ENCODE measurements at regions not wholly inside any gene's neighbourhood (a gene's known extent, or its start where the extent isn't known, plus 50 kb on each side); places are given as distances from the start of the nearest gene placed in this dataset.

DNA sequence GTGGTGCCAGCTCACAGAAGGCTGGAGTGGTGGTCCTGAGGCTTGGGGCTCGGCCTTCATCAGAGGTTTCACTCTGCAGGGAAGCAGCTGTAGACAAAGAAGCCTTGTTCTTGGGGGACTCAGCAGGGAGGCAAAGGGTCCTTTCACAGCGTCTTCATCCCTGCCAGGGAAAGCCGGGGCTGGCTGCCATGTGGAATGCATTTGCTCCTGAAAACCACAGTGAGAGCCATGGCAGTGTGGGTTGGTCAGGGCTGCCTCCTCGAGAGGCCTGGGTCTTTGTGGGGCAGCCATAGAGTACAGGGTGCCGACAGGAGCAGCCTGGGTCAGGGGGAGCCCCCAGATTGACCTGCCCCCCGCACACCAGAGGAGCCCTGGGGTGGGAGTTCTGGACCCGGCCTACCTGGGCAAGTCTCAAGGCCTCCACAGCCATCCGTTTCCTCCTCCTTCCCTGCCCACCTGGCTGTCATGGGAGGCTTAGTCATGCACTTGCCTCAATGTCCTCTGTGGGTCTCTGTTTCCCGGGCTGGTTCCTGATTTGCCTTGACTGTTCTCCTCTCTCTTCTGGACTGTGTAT is 144.0 kb downstream of the CDC5L start:
- Histone ChIP-seq H3K9ac (ENCODE audit: low read length) (no peak overlapping the region), H3K4me3 (ENCODE audit: low read depth, low read length) (no peak overlapping the region), H3K9me3 (ENCODE audit: insufficient read depth, low read depth, low read length) (no peaks in the 10 kb centered on the region), H3K4me1 (ENCODE audit: control insufficient read depth in 1 of 2, insufficient read depth in 2 of 2, low read length in 2 of 2) (no peaks in the 10 kb centered on the region), H3K14ac (ENCODE audit: low read length) (no peak overlapping the region), H2BK5ac (ENCODE audit: low read depth, low read length, poor library complexity) (no peak overlapping the region), H4K12ac (ENCODE audit: low read depth, low read length) (no peak overlapping the region), H3K27ac (ENCODE audit: low read depth, low read length) (no peak overlapping the region), H3K4ac (ENCODE audit: low read depth, low read length) (no peak overlapping the region), H3K36me3 (ENCODE audit: control insufficient read depth in 1 of 2, insufficient read depth in 2 of 2, low read length in 2 of 2) (no peaks in the 10 kb centered on the region), H2AFZ (ENCODE audit: insufficient read depth, low read length, poor library complexity) (no peak overlapping the region), H2BK12ac (ENCODE audit: low read length) (no peak overlapping the region), H3K4me2 (ENCODE audit: low read length) (no peak overlapping the region), H3K27me3 (ENCODE audit: insufficient read depth, low read length) (no peaks in the 10 kb centered on the region), H2AK5ac (ENCODE audit: low read length) (no peak overlapping the region), H2BK120ac (ENCODE audit: insufficient read depth, low read length, poor library complexity) (no peak overlapping the region), H3K23ac (ENCODE audit: low read length) (no peak overlapping the region), H4K91ac (ENCODE audit: low read depth, low read length) (no peak overlapping the region), H4K8ac (ENCODE audit: low read depth, low read length) (no peak overlapping the region), H3K79me2 (ENCODE audit: control insufficient read depth, insufficient read depth, low read length, poor library complexity) (no peaks in the 10 kb centered on the region), H3K18ac (ENCODE audit: low read length) (no peak overlapping the region), H3K79me1 (ENCODE audit: low read length) (no peaks in the 10 kb centered on the region)
- no peak for DNase-seq
- no CpG with 5 or more reads among the region's 9 CpGs for WGBS (ENCODE audit: extremely low coverage, insufficient coverage, insufficient read length)

DNA sequence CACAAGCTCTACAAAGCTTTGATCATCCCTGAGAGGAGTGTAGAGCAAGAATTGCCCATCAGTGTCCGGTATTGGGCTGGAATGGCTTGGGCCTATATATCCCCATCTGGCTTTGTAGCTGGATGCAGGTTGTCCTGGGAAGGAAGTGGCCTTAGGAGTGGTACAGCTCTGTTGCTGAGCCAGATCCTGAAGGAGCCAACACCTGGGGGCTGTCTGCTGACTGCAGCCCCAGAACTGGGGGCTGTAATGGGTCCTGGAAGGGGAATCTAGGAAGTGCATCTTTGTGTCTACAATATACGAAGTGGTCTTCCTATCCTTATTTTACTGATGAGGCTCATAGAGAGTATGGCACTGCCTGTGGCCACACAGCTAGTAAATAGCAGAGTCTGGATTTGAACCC is 145.9 kb downstream of the CDC5L start:
- Histone ChIP-seq H4K12ac (ENCODE audit: low read depth, low read length) (no peak overlapping the region), H3K9ac (ENCODE audit: low read length) (no peak overlapping the region), H3K18ac (ENCODE audit: low read length) (no peak overlapping the region), H2BK5ac (ENCODE audit: low read depth, low read length, poor library complexity) (no peak overlapping the region), H3K4ac (ENCODE audit: low read depth, low read length) (no peak overlapping the region), H3K4me2 (ENCODE audit: low read length) (no peak overlapping the region), H3K27ac (ENCODE audit: low read depth, low read length) (no peak overlapping the region), H3K14ac (ENCODE audit: low read length) (no peak overlapping the region), H3K79me2 (ENCODE audit: control insufficient read depth, insufficient read depth, low read length, poor library complexity) (no peaks in the 10 kb centered on the region), H3K23ac (ENCODE audit: low read length) (no peak overlapping the region), H2BK12ac (ENCODE audit: low read length) (no peak overlapping the region), H3K9me3 (ENCODE audit: insufficient read depth, low read depth, low read length) (peaks cover 2% of the 10 kb centered on the region), H2AFZ (ENCODE audit: insufficient read depth, low read length, poor library complexity) (no peak overlapping the region), H2BK120ac (ENCODE audit: insufficient read depth, low read length, poor library complexity) (no peak overlapping the region), H3K27me3 (ENCODE audit: insufficient read depth, low read length) (no peaks in the 10 kb centered on the region), H3K4me3 (ENCODE audit: low read depth, low read length) (no peak overlapping the region), H4K91ac (ENCODE audit: low read depth, low read length) (no peak overlapping the region), H3K79me1 (ENCODE audit: low read length) (no peaks in the 10 kb centered on the region), H3K4me1 (ENCODE audit: control insufficient read depth in 1 of 2, insufficient read depth in 2 of 2, low read length in 2 of 2) (no peaks in the 10 kb centered on the region), H3K36me3 (ENCODE audit: control insufficient read depth in 1 of 2, insufficient read depth in 2 of 2, low read length in 2 of 2) (no peaks in the 10 kb centered on the region), H4K8ac (ENCODE audit: low read depth, low read length) (no peak overlapping the region), H2AK5ac (ENCODE audit: low read length) (no peak overlapping the region)
- no CpG with 5 or more reads among the region's 2 CpGs for WGBS (ENCODE audit: extremely low coverage, insufficient coverage, insufficient read length)
- no peak for DNase-seq

DNA sequence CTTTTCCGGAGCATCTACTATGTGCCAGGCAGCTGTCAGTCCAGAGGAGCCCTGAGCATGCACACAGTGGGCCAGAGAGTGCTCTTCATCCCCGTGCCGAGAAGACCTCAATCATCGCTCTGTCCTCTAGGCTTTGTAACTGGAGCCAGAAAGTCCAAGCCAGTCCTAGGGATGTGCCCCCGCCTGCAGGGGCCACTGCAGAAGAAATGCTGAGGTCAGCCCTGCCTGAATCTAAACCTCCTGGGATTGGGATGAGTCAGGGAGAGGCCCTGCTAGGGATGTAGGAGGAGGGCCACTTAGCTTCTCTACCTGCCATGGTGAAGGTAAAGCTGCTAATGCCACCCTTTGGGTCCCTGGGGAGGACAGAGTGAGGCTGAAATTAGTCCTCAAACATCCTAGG is 146.8 kb downstream of the CDC5L start:
- H2BK120ac ChIP-seq (ENCODE audit: insufficient read depth, low read length, poor library complexity), result no peak overlapping the region
- H3K4me3 ChIP-seq (ENCODE audit: low read depth, low read length), result no peak overlapping the region
- H3K27me3 ChIP-seq (ENCODE audit: insufficient read depth, low read length), result no peaks in the 10 kb centered on the region
- H3K23ac ChIP-seq (ENCODE audit: low read length), result no peak overlapping the region
- no peak overlapping the region for H3K27ac ChIP-seq (ENCODE audit: low read depth, low read length)
- no peak overlapping the region for H3K14ac ChIP-seq (ENCODE audit: low read length)
- no peaks in the 10 kb centered on the region for H3K36me3 ChIP-seq (ENCODE audit: control insufficient read depth in 1 of 2, insufficient read depth in 2 of 2, low read length in 2 of 2)
- H4K12ac ChIP-seq (ENCODE audit: low read depth, low read length), result no peak overlapping the region
- H3K9me3 ChIP-seq (ENCODE audit: insufficient read depth, low read depth, low read length), result peaks cover 2% of the 10 kb centered on the region
- H2AK5ac ChIP-seq (ENCODE audit: low read length), result no peak overlapping the region
- no peak overlapping the region for H2BK12ac ChIP-seq (ENCODE audit: low read length)
- no peak overlapping the region for H3K9ac ChIP-seq (ENCODE audit: low read length)
- H3K4me2 ChIP-seq (ENCODE audit: low read length), result no peak overlapping the region
- no peak for DNase-seq
- no peak overlapping the region for H3K4ac ChIP-seq (ENCODE audit: low read depth, low read length)
- H3K18ac ChIP-seq (ENCODE audit: low read length), result no peak overlapping the region
- no CpG with 5 or more reads among the region's 5 CpGs for WGBS (ENCODE audit: extremely low coverage, insufficient coverage, insufficient read length)
- H3K4me1 ChIP-seq (ENCODE audit: control insufficient read depth in 1 of 2, insufficient read depth in 2 of 2, low read length in 2 of 2), result no peaks in the 10 kb centered on the region
- no peak overlapping the region for H2BK5ac ChIP-seq (ENCODE audit: low read depth, low read length, poor library complexity)
- no peak overlapping the region for H2AFZ ChIP-seq (ENCODE audit: insufficient read depth, low read length, poor library complexity)
- H3K79me1 ChIP-seq (ENCODE audit: low read length), result no peaks in the 10 kb centered on the region
- H4K91ac ChIP-seq (ENCODE audit: low read depth, low read length), result no peak overlapping the region
- no peaks in the 10 kb centered on the region for H3K79me2 ChIP-seq (ENCODE audit: control insufficient read depth, insufficient read depth, low read length, poor library complexity)
- H4K8ac ChIP-seq (ENCODE audit: low read depth, low read length), result no peak overlapping the region

DNA sequence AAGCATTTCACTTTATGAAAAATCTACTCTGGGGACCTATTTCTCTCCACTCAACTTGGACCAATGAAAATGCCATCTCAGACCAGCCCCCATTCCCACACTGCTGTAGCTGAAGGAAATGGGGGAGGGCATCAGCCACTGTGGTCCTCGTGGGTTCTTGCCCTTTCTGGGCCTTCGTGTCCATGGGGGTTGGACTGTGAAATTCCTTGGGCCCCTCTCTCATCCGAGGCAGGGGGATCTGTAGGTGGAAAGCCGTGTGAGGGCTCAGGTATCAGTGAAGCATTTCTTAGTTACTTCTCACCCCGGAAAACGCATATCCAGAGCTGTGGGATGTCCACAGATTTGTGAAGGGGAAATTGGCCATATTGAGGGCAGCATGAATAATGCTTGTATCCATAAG is 147.9 kb downstream of the CDC5L start:
- Histone ChIP-seq H3K4me3 (ENCODE audit: low read depth, low read length) (no peak overlapping the region), H2AK5ac (ENCODE audit: low read length) (no peak overlapping the region), H3K14ac (ENCODE audit: low read length) (no peak overlapping the region), H3K9ac (ENCODE audit: low read length) (no peak overlapping the region), H3K9me3 (ENCODE audit: insufficient read depth, low read depth, low read length) (peaks cover 2% of the 10 kb centered on the region), H3K4ac (ENCODE audit: low read depth, low read length) (no peak overlapping the region), H3K27me3 (ENCODE audit: insufficient read depth, low read length) (no peaks in the 10 kb centered on the region), H2BK120ac (ENCODE audit: insufficient read depth, low read length, poor library complexity) (no peak overlapping the region), H3K79me2 (ENCODE audit: control insufficient read depth, insufficient read depth, low read length, poor library complexity) (no peaks in the 10 kb centered on the region), H3K4me2 (ENCODE audit: low read length) (no peak overlapping the region), H3K36me3 (ENCODE audit: control insufficient read depth in 1 of 2, insufficient read depth in 2 of 2, low read length in 2 of 2) (no peaks in the 10 kb centered on the region), H4K12ac (ENCODE audit: low read depth, low read length) (no peak overlapping the region), H2AFZ (ENCODE audit: insufficient read depth, low read length, poor library complexity) (no peak overlapping the region), H2BK12ac (ENCODE audit: low read length) (no peak overlapping the region), H2BK5ac (ENCODE audit: low read depth, low read length, poor library complexity) (no peak overlapping the region), H3K79me1 (ENCODE audit: low read length) (no peaks in the 10 kb centered on the region), H3K27ac (ENCODE audit: low read depth, low read length) (no peak overlapping the region), H4K91ac (ENCODE audit: low read depth, low read length) (no peak overlapping the region), H3K18ac (ENCODE audit: low read length) (no peak overlapping the region), H3K4me1 (ENCODE audit: control insufficient read depth in 1 of 2, insufficient read depth in 2 of 2, low read length in 2 of 2) (no peaks in the 10 kb centered on the region), H4K8ac (ENCODE audit: low read depth, low read length) (no peak overlapping the region), H3K23ac (ENCODE audit: low read length) (no peak overlapping the region)
- DNase-seq, result no peak
- WGBS (ENCODE audit: extremely low coverage, insufficient coverage, insufficient read length), result no CpG with 5 or more reads among the region's 6 CpGs

All from trophoblast cell (in vitro differentiated cells and primary cell).